H4 (cell line): ENCODE measurements at regions not wholly inside any gene's neighbourhood (a gene's known extent, or its start where the extent isn't known, plus 50 kb on each side); places are given as distances from the start of the nearest gene placed in this dataset.
A peak's percentile ranks its signal among the peaks of the same experiment; 100 is the strongest.

ENCODE experiments used
- DNase-seq: peaks from one replicate; pipeline ENCODE4 v3.0.0-alpha.2; 2015; ENCODE audit warnings: low spot score

DNA sequence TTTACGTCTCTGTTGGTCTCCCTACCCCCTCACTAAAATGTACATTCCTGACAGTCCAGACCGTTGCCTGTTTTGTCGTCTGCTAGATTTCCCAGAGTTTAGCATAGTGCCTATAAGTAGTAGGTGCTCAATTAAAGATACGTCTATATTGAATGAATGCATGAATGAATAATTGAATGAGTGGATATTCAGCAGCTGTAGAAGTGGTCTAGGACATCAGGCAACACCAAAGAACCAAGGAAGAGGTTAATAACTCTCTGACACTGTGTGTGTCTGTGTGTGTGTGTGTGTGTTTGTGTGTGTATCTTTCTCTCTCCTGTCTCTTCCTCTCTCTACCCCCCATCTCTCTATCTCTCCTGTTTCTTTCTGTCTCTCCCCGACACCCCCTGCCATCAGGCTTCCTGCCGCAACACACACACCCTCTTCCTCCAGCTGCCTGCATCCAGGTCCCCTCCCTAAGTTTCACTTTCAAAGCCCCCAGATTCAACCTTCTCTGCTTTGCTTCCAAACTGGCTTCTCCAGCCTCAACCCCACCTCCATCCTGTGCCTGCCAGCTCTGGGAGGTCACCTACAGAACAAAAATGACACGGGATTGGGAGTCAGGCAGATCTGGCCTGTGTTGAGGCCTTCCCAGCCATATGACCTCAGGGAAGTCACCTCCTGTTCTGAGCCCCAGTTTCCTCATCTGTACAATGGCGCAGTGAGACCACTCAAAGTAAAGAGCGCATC, 119.9 kb upstream of the NCOR2 start:
- DNase-seq: no peak

DNA sequence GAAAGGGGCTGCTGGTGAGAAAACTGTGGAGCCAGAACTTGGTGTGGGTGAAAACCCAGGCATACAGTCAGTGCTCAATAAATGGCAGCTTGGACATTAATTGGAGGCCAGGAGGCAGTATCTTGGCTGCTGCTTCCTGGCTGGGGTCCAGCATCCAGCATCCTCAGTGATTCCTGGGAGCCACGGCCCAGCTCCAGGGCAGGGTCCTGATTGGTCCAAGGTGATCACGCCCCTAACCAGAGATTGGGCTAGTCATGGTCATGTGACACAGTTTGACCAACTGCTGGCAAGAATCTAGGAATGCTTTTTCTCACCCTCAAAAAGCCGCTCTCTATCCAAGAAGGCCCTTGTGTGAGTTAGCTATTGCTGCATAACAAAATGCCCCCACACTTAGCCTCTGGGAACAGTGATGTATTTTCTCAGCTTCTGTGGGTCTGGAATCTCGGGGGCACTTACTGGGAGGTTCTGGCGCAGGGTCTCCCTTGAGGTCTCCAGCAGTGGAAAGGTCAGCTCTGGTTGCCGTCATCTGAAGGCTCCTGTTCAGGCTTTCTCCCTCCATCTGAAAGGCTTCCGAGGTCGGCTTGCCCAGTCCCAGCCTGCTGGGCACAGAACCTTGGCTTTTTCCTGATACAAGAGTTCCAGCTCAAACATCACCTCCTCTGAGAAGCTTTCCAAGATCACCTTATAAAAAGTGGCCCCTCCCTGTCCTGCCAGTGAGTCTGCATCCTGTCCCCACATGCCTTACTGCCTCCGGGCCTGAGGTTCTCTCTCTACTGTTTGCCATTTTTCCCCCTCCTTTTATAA, 119.2 kb upstream of the NCOR2 start:
- DNase-seq: no peak

DNA sequence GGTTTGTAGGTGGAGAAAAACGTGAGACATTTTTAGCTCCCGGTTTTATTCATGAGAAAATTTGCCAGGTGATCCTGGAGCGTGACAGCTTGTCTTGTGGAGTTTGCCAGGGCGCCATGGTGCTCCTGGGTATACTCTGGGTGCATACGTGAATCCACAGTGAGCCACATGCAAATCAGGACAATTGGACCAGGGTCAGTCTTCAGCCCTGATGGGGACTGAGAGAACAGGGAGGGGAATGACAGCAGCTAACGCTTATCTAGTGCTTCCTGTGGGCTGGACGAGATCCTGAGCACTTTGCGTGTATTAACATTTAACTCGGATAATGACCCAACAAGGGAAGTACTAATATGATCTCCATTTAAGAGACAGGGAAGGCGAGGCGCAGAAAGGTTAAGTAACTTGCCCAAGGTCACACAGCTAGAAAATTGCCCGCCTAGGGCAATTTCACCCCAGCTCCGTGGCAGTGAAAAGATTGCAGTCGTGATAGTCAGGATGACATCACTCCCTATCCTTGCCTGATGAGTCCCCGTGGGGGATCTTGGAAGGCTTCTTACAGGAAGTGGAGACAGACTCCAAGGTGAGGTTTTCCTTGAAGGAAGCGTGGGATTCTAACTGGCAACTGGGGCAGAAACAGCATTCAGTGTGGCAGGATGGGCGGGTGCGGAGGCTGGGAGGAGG, 118.4 kb upstream of the NCOR2 start:
- no peak for DNase-seq

DNA sequence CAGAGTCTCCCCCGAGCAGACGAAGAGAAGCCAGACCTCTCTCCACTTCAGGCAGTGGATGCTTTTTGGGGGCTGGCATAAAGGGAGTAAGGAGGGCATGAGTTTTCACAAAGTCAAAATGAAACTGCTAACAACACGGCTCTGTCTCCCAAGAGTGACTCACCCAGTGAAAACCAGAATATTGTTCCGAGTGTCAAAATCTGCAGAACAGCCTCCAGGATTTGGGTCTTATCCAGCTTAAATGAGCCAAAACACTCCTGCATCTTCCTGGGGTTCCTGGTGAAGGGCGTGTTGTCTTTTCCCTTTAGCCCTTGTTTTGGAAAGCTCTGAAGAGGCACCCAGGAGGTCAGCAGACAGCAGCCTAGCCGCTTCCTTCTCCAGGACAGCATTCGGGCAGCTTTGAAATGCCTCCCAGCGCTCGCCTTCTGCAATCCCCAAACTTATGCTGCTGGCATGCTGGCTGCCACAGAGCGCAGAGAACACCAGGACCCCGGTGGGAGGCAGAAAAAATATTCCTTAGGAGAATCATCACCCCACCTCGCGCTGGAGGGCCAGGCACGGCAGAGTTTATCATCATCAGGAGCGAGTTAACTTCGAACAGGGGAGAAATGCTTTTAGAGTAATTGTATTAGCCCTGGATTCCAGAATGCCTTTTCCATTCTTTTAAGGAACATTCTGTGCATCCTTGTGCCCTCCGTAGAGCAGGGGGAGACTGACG, 117.7 kb upstream of the NCOR2 start:
- DNase-seq: no peak

DNA sequence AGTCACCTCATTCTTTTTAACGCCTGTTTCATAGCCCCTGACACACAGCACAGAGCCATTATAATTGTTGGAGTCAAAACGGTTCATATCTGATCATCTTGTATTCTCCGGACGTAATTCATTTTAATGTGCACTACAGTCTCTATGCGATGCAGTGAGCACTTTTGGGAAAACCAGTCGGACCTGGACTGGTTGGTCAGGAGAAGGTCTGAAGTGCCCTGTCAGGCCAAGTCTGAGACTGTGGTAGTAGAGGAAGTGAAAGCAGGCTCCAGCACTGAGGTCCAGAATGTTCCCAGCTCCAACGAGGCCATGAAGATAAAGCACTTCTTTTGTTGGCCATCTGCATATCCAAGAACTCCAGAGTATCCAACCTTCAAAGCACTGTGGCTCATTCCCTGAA, 117.1 kb upstream of the NCOR2 start:
- no peak for DNase-seq

DNA sequence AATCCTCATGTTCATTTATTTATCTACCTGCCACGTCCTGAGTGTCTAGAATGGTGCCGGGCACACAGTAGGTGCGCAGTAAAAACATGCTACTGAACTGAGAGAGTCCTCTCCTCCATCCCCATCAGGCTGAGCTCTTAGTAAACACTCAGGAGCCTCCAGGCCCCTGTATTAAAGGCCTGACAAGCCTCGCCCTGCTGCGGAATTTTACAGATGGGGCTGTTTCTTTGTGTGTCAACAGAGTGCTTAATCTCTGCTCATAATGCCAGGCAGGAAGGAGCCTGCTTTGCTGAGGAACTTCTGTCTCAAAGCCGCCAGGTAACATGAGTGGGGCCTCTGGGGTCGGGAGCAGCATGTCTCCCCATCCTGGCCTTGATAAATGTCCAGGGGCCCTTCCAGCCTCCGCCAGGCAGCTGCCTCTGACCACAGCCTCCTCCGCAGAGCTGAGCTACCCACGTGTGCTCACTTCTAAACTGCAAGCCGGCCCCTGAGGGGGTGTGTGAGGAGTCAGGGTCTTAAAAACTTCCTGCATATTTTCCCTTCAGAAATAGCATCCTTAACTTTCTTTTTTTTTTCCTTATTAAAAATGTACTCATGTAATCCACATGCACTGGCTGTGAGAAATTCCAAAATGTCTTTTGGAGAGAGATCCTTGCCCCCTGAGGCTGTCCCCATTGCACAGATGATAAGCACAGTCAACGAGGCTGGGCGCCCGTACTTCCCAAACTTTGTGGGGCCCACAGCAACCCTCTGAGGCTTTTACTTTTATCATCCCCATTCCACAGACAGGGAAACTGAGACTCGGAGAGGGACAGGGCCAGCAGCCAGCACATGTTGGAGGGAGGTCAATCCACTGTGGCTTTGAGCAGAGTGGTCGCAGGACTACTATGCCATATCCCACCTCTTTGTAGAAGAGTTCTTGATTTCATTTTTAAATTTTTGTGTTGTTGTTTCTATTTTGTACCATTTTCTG, 116.0 kb upstream of the NCOR2 start:
- DNase-seq: no peak

DNA sequence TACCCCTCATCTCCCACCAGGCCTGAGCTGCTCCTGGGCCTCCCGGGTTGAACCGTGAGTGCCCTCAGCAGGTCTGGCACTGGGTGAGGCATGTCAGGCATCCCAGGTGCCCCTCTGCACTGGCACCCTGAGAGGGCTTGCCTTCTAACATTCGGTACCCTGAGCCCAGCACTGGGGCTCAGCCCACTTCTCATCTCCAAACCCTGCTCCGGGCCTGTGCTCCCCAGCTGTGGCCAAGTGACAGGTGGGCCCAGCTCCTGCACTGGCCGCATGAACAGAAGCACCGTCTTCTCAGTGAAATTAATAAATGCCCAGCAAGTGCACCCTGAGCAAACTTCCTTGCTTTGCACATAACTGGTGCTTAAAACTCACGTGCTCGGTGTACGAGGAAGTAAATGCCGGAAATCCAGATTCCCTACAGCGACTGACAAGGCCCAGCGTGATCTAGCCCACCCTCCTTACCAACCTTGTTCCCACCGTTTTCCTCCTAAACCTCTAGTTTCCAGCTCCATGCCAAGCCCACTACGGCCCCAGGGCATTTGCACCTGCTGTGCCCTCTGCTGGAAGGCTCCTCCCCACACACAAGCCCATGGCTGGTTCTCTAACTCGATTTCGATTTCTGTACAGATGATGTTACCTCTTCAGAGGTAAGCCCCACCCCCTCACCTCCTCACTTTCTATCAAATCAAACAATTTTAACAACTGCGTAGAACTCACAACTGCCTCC, 115.2 kb upstream of the NCOR2 start:
- DNase-seq: no peak

DNA sequence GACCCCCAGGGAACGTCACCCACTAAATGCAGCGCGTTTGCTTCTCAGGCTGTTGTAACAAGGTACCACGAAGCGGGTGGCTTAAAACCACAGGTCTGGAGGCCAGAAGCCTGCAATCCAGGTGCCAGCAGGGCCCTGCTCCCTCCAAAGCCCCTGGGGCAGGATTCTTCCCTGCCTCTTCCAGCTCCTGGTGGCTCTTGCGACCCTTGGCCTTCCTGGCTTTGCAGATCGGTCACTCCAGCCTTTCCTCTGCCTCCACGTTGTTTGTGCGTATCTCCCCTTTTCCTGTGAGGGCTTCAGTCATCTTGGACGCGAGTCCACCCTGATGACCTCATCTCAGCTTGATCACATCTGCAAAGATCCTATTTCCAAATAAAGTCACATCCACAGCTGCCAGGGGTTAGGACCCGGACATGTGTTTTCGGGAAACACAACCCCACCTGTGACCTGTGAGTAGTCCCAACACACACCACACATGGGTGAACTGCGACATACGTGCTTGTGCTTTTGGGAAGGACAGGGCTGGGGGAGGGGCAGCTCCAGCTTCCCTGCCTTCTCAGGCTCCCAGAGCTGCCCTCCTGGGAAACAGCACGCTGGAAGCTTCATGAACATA, 114.5 kb upstream of the NCOR2 start:
- peak; percentile 66 for DNase-seq

DNA sequence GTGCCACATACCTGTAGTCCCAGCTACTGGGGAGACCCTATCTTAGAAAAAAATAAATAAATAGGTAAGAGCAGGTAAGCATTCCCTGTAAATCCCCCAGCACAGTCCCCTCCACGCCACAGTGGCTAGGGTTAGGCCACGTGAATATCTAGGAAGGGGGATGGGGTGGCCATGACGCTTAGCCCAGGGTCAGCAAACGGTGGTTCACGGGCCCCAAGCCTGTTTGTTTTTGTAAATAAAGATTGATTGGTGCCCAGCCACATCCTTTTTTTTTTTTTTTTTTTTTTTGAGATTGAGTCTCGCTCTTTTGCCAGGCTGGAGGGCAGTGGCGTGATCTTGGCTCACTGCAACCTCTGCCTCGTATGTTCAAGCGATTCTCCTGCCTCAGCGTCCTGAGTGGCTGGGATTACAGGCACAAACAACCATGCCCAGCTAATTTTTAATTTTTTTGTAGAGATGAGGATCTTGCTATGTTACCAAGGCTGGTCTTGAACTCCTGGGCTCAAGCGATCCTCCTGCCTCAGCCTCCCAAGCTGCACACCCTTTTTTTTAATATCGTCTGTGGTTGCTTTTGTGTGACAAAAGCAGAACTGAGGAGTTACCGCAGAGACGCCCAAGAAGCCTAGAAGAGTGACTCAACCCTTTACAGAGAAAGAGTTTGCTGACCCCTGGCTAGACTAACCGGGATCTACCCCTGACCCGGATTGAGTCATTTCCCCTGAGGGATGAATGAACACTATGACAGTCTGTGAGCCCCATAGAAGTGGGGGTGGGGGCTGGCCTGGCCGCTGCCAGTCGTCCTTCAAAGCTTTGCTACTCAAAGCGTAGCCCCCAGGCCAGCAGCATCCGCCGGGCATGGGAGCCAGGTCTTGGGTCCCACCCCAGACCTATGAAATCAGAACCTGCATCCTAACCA, 113.7 kb upstream of the NCOR2 start:
- peak; percentile 88 for DNase-seq

DNA sequence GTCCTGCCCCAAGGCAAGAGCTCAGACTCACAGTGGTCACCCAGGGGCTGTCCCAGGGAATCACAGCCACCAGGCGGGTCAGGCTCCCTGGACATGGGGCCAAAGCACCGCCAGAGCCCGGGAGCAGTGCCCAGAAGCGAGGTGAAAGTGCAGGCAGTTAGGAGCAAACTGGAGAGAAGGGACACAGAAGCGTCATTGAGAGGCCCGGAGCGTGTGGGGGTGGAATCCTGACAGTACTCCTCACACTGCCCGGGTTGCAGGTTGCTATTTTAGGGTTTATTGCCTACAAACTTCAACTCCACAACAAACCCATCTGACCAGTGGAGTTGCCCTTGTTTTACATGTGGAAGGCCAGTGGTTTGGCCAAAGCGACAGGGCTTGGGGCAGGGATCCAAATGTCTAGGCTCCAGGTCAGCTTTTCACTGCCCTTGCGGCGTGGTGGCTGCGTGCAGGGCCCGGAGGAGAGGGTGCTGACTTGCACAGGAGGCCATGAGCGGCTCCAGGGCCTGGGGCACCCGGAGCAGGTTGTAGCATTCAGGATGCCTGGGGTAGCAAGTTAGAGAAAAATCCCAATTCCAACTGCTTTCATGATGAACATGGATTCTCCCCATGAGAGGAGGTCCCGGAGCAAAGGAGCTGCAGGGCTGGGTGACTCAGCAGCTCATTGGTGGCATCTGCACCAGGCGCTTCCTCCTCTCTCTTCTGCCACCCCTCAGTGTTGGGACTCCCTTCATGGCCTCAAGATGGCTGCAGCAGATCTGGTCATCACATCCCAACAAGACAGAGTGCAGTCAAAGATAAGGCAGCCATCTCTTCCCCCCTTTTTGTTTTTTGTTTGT, 112.3 kb upstream of the NCOR2 start:
- DNase-seq: no peak

DNA sequence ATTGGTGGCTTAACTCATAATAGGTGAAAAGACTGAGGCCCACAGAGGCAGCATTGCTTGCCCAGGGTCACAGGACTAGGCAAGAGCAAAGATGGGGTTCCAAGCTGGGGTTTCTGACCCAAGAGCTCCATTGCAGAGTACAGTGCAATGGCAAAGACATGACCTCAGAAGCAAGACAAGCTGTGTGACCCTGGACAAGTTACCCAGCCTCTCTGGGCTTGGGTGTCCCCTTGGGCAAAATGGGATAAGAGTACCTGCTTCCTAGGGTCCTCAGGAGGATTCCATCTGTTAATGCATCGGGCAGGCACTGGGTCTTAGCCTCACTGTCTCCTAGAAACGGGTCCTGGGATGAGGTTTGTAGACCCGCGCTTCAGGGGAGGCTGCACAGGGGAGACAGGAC, 111.6 kb upstream of the NCOR2 start:
- DNase-seq: no peak

DNA sequence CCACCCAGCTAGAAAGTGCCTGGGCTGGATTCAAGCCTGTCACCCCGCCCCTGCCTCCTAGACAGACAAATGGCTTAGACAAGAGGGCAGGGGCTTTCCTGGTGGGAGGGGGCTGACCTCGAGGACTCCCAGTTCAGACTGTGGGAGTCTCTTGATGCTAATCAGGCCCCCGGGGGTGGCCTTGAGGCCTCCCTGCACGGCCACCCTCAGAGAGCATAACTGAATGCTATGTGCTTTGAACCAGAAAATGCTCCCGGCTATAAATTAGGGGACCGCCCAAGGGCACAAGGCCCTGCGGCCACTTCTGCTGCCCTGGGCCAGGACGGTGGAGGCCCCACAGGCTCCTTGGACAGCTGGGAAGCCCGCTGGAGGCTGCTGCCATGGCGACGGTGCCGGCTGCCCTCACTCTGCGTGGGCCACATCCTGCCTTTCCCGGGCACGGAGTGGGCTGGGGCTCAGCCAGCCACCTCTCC, 111.0 kb upstream of the NCOR2 start:
- DNase-seq: no peak

DNA sequence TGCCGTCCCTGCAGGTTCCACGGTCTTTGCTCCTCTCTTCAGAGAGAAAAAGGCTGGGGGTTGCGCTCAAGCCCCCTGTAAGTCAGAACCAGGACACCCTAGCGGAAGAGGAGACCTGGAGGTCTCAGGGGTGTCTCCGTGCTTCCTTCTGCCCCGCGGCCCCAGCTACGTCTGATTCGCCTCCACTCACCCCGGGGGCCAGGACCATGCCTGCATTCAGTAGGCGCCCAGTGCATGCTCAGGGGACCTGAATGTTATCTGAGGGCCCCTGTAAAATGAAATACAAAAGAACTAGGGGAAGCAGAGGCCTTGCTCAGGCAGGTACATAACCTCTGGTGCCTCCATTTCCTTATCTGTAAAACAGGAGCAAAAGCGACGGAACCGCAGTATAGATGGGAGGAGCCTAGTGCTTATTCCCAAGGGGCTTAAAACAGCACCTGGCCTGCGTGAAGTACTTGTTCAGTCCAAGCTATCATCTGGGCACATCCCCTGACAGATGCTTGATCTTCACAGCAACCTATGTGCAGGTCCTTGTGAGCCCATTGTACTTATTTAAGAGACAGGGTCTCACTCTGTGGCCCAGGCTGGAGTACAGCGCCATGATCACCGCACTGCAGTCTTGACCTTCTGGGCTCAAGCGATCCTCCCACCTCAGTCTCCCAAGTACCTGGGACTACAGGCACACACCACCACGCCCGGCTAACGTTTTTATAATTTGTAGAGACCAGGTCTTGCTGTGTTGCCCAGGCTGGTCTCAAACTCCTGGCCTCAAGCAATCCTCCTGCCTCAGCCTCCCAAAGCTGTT, 110.3 kb upstream of the NCOR2 start:
- DNase-seq: no peak

DNA sequence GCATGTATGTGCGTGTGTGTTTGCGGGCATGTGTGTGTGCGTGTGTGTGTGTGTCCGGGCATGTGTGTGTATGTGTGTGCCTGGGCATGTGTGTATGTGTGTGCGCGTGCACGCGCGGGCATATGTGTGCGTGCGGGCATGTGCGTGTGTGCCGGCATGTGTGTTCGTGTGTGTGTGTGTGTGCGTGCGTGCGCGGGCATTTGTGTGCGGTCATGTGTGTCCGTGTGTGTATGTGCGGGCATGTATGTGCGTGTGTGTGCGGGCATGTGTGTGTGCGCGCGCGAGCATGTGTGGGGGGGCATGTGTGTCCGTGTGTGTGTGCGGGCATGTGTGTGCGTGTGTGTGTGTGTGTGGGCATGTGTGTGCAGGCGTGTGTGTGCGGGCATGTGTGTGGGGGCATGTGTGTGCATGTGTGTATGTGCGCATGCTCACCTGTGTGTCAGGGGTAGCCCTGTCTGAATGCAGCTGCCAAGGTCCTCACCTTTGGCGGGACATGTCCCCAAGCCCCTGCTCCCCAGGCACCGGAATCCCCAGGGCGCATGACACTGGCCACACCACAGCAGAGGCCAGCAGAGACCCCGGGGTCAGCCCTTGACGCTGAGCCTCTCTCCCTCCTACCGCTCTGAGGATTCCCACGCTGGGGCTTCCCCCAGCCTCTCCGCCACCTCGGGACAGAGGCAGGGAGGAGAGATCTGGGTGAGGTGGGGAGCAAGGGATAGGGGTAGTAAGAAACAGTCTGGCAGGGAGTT, 109.5 kb upstream of the NCOR2 start:
- no peak for DNase-seq

DNA sequence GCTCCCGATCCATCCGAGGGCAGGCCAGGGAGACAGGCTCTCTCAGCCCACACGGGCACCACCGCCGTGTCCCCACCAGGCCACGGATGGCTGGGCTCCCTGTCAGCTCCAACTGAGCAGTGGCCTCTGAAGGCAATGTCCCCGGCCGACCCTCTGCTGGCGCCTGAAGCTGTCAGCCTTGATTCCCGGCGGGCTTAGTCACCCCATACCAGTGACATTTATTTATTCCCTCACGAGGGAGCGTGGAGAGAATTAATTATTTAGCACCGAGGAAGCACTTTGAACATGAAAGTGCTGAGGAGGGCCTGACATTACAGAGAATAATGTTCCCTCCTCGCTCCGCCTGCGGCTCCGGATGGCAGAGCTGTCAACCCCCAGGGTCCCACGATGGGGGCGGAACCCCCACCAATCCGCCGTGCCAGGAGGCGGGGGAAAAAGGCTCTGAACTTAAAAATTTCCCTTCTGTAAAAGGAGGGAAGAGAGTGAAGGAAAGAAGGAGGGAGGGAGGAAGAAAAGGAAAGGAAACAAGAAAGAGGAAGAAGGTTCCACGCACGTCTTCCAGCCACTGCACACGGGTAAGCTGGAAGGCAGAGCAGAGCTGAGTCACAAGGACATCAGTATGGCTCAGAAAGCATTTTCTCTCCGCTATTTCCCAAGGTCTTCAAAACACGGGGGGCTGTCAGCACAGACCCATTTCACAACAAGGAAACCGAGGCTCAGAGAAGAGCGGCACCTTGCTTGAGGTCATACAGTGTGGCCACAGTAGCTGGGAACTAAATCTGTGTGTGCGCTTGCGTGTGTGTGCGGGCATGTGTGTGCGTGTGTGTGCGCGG, 108.7 kb upstream of the NCOR2 start:
- DNase-seq: no peak
